Hematopoietic multipotent progenitor cell treated with erythropoietin and hydrocortisone succinate and interleukin-3 and kit ligand, for 17 days (in vitro differentiated cells): ENCODE measurements at regions not wholly inside any gene's neighbourhood (a gene's known extent, or its start where the extent isn't known, plus 50 kb on each side); places are given as distances from the start of the nearest gene placed in this dataset.
"Not testable (repeated sequence)": the region's sequence is repeated elsewhere in the genome, so short reads cannot be mapped to it uniquely, and the experiment has no call there.

Experiments used
- DNase-seq: peaks from one replicate; pipeline ENCODE4 v3.0.0-alpha.2; 2015; ENCODE audit warnings: low spot score

DNA sequence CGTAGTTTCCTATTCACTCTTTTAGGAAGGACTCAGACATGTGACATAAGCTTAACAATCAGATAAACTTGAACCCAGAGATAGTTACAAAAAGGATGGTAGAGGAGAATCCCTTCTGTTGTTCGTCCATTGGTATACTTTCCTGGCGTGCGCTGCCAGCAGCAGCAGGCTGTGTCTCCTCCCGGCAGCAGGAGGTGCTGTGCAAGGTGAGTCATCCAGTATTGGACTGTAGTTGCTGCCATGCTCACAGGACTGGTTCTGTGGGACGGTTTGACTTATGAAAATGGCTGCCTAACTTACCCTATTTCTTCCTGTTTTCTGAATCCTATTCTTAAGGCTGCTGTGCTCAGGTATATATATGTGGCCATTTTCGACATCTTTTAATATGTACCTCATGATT is 253.4 kb upstream of the LRRC3B start:
- DNase-seq = no peak

DNA sequence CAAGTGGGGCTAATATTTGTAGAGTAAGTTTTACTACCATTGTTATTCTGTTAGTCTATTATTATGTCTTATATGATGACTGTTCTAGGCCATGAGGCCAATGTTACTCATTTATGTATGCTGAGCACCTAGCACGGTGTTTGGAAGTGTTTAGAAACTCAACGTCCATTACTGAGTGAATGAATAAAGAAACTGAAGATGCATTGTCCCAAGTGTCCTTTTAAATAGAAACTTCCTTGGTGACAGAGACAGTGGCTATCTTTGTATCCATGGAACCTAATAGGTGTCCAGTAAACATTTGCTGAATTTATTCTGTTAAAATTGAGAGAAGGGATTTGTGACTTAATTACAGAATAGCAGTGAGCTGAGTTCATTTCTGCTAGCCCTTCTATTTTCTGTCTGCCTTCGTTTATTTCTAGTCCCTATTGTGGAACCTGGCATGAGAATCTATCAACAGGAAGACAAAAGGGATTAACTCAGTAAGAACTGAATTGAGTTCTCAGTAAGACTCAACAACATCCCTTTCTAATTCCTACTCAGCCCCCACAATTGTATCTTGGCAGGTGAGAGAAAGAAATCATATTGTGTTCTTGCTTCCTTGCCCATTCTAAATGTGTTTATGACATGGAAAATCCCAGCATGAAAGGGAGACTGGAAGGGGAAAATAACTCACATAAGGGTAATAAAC is 246.6 kb upstream of the LRRC3B start:
- DNase-seq = no peak

DNA sequence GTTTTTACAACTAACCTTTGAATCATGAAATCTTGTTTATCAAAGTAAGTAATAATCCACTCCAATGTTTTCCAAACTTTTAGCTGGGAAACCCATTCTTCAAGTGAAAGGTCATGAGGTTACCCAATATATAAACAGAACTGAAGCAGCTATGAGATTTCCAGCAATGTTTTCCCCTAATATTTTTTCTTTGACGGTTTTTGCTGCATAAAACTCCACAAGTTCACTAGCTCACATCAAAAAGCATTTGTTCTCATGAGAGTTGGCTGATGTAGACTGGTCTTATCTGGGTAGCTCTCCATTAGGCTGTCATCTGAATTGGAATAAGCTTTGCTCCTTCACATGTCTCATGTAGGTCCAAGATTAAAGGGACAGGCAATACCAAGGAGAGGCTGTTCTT is 241.2 kb upstream of the LRRC3B start:
- DNase-seq = no peak

DNA sequence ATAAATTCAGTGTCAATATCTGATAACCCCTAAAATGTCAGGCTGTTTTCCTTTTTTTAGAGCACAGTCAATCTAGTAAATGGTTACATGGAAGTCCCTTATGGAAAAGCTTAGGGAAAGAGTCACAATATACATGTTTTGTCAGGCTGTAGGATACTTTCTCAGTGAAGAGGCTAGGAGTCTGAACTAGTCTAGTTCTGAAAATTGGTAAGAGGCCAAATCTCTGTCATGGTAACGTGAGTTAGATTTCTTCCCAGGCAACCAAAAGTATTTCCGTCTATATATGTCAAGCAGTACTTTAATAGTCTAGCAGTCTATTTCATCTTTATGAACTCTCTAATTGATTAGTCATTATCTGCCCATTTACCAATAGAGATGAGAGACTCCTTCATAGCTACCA is 215.9 kb upstream of the LRRC3B start:
- no peak for DNase-seq

DNA sequence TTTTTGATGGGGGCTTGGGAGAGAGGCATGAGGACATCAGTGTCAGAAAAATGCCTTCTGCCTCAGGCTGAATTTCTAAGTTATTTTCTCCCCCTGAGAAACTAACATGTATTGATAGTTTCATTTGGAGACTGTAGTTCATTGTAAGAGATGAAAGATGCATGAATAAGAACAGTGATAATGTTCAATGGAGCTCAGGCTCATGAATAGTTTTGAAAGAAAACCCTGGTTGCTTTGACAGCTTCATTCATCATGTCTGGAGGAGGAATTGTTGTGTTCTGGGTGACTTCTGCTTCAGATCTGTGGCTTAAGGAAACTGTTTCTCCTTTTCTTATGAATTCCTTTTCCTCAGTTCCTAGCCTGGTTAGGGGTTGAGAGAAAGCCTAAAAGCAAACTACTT is 204.0 kb upstream of the LRRC3B start:
- DNase-seq = no peak

DNA sequence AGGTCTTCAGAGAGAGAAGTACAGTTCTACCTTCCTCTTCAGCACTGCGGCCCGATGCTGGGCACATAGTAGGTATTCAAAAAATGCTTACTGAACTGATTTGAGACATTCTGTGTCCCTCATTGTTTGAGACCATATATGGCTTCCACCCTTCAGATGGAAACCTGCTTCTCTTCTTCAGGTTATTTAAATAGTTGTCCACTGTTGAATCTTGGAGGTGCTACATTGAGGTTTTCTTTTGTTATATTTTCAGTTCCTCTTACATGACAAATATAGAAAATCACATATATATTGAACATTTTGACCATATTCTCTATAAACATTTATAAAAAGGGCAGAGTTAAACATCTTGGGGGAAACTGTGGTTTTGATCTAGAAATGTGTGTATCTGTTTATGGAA is 200.2 kb upstream of the LRRC3B start:
- DNase-seq = no peak

DNA sequence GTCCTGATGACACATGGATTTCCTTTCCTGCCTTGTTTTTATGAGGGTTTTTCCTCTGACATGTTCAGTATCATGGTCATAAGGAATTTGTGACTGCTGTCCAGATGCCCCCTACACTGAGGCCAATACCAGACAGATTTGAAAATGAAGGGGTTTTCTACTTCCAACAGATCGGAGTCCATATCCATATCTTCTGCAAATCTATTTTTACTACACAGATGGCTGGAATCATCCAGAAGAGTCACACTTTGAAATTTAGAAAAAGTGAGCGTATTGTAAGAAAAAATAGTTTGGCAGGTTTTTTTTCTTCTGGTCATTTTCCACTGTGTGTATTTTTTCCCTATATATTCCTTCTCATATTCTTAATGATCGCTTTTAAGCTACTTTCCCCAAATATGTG is 197.5 kb upstream of the LRRC3B start:
- DNase-seq = no peak

DNA sequence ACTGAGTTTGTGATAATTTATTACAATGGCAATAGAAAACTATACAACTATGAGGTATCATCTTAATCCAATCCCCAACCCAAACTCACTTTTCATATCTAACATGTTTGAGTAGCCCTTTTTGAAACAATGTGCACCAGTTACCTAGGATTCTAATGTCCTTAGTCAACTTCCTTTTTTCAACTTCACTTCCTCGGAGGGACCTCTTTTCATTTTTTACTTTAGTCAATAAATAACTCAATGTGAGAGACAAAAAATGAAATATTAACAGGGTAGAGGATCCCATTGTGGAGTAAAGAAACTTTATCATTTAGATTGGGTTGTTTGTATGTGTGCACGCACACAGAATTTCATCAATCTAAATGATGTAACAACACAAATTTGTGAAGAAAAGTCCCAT is 193.6 kb upstream of the LRRC3B start:
- DNase-seq = no peak

DNA sequence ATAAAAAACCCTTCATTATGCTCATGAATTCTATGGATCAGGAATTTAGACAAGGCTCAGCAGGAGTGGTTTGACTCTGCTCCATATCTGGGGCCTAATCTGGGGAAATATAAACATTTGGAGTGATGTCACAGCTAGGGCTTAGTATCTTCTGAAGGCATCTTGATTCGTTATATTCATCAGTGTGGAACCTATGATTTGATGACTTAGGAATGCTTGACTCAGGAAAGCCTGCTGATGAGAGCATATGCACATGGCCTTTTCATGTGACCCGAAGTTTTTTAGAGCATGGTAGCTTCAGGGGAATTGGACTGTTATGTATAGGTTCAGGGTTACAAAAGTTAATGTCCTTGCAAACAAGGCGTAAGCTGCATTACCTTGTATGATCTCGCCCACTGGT is 184.9 kb upstream of the LRRC3B start:
- no peak for DNase-seq

DNA sequence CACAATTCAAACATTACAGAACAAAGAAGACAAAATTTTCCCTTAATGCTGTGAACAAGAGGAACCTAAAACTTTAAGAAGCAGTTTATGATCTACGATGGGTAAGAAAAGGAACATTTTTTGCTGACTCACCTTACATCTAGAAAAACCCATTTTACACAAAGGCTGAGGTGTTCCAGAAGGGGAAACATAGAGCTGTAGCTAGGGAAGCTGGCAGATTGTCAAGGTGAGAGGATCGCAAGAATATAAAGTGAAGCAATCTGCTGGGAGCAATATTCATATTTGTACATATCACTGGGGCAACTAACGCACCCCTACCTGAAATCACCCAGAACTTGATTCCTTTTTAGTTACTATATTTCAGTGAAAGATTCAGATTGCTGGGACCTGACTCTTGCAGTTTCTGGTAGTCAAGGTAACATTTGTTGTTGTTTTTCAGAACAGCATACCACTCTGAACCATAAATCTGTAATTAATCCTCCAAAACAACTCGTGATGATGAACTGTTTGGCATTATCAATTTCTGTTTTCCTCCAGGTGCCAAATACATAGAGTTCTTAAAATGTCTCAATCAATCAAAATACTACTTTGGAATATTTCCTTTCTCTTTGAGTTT is 184.1 kb upstream of the LRRC3B start:
- DNase-seq = no peak

DNA sequence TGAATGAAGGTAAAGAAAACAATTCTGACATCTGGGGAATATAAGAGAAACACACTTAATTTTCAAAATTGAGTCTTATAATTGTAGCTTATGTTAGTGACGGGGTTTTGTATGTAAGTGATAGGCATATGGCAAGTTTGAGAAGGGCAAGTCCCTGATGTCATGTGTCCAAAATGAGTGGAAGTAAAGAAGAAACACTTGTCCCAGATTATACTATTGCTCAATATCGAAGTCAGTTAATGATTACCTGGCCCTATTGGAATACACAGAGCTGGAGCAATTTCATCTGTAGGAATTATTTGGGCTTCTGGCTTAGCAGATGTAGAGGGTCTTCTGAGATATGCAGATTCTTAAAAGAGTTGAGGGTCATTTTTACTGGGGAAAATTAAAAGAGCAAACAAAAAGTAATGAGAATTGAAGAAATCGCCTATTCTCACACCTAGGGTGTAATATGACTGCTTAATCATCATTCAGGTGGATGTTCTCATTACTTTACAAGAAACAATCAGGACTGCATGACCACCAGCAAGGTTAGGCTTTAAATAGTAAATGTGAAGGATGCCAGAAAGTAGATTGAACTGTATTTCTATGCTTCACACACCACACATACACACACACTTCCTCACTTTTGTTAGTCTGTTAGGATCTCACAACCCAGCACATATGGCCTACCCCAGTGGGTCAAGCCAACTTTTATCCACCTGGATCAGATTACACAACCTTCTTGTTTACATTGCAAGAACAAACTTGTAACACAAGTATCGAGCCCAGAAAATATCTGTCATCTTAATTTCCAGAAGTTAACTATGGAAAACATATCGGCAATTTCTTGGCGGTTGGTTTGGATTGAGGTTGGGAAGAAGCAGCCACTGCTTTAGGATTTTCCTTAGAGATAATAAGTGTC is 183.3 kb upstream of the LRRC3B start:
- no peak for DNase-seq

DNA sequence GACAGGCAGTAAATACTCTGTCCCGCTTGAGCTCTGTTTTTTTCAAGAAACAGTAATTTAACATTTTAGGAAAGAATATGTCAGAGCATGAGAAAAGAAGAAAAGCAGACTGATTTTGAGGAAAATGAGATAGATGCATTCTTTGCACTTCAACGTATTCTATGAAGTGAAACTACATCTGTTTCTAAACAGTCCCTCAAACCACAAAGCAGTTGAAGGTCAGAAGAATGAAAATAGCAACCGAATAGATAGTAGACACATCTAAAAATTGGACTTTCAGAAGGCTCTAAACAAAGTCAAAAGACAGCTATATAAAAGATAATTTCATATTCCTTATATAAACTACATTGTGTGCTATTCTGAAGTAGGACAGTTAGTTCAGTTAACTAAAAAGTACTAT is 172.6 kb upstream of the LRRC3B start:
- DNase-seq = no peak

DNA sequence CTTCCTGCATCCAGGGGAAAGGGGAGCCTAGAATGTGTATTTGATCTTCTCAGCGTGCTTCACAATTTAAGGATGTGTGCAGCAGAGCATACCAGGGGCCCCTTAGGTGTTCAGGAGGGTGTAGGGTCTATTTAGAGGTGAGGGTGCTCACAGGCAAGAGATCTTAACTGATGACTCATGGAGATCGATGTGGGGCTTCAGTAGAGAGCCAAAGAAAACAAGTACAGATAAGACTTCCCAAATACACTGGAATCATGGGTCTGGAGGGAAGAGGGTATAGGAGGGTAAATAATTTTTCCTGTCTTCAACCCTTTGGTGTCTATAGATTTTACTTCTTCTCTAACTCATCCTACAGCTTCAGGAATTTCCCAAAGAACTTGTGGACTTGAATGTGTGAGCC is 170.2 kb upstream of the LRRC3B start:
- no peak for DNase-seq

DNA sequence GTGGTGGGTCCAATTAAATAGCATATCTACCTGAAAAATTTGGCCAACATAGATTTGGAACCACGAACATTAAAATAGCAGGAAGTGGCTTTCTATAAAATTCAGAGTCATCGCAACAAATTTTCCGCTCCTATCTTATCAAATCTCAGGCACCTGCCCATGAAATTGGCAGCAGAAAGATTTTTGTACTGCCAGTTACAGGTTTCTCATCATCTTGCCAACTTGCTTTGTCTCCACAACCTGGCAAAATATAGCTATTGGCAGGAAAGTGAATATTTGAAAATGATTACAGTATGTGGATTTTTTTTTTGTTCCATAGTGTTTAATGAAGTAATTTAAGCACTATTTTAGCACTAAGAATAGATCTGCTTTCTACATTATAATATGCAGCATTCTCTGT is 161.6 kb upstream of the LRRC3B start:
- no peak for DNase-seq

DNA sequence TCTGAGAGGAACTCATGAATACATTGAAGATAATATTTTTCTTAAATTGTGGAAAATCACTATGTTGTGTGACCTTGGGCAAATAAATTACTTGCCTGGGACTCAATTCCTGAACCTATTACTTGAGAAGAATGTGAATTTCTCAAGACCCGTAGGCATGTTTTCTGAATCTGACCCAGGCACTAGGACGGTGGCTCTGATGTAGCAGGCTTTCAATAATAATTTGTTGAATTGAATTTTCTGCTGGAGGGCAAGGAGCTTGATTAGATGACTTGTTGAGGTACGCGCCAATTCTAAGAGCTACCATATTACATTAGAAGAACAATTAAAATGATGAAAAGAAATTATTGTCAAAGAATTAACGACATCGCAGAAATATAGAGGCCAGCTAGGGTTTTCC is 150.2 kb upstream of the LRRC3B start:
- no peak for DNase-seq

DNA sequence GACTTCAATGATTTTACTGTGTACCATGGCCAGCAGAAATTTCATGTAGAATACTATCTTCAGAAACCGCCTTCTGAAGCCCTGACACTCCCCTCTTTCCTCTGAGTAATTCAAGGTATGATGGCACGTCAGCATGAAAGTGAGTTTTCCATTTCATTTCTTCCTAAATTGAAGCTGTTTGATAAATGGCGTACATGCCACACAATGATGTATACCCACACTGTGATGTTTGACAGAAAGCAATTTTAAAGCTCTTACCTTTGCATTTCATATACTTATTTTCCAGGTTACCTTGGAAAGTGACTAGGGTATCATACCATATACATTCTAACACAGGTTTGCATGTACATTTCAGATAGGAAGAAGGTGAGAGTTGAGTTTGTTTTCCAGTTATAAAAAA is 147.9 kb upstream of the LRRC3B start:
- no peak for DNase-seq

DNA sequence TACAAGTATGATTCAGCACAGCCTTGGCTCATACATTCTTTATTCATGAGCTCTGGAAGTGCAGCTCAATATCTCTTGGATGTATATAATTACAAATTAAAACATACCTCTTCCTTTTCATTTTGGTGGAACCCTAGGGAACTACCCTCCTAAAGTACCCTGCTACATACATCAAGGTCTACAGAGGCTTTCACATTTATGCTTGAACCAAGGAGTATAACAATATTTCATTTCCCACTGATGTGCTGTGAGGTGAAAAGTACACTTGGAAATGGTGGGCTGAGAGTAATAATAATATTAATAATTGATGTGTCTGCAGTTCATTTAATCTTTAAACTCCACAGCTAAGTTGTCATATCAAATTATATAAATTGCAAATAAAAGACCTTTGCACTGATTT is 142.2 kb upstream of the LRRC3B start:
- DNase-seq = no peak

DNA sequence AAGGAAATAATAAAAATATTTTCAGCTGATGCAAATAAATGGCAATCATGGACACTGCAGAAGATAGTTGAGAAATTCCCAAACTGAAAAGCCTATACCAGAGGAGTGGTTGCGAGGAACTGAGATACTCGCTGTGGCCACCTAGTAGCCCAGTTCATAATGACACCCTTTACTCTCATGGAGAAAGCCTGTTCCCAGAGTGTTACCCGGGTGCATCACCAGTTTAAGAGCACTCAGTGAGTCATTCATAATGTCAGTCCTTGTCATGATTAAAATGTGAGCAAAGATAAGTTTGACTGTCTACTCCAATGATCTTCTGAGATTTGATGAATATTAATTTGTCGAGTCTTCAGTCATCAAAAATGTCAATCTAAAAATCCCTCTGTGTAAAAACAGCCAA is 138.4 kb upstream of the LRRC3B start:
- no peak for DNase-seq

DNA sequence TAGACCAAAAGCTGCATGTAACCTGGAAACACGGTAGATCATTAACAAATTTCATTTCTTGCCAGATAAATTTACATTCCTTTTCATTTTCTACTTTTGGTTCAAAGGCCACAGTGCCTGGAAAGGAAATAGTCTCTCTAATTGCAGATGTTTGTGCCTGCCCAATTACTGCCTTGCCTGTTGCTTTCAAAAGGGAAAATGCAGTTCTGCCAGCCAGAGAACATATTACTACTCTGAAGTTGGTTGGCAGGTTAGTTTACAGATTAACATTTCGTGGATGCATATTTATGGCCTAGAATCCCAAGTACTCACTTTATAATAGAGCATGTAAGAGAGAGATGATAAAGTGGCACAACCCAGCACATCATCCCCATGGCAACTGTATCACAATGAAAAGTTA is 124.3 kb upstream of the LRRC3B start:
- DNase-seq = no peak

DNA sequence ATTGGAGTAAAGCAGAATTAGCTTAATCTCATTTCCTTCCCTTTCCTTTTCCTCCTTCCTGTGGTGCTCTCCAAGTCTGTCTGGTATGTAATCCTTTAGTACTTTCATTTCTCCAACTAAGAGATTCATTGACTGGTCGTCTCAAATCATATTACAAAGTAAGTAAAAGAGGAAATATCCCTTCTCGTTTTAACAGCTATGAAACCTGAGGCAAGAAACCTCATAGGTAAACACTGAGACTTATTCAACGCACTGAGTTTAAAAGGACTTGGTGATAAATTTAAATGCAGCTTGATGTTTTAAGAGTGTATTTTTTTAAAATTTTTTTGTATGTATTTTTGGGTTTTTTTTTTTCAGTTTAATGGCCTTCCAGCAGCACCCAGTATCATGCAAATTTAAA is 117.2 kb upstream of the LRRC3B start:
- DNase-seq = no peak

DNA sequence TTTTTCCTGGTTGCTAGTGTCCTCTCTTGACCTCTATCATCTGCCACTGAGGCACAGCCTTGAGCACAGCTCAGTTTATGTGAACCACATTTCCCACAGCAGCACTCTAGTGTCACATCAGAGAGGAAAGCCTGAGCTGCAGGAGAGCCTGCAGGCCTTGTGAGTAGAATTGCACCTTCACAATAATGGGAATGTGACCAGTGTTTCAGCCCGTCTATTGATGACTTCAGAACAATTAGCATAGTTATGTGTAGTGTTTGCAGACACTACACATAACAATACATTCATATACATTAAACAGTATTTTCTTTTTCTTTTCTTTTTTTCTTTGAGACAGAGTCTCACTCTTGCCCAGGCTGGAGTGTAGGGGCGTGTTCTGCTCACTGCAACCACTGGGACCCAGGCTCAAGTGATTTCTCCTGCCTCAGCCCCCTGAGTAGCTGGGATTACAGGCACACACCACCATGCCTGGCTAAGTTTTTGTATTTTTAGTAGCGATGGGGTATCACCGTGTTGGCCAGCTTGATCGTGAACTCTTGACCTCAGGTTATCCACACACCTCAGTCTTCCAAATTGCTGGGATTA is 108.0 kb upstream of the LRRC3B start:
- DNase-seq = not testable (repeated sequence)

DNA sequence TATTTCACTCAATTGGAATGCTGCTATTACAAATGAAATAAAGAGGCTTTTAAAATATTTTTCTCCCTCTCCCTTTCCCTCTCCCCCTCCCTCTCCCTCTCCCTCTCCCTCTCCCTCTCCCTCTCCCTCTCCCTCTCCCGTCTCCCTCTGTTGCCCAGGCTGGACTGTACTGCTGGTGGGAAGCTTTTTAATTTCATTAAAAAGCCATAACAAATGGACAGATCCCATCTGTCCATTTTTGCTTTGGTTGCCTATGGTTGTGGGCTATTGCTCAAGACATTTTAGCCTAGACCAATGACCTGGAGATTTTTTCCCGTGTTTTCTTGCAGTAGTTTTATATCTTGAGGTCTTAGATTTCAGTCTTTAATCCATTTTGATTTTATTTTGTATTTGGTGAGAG is 107.2 kb upstream of the LRRC3B start:
- DNase-seq = no peak

DNA sequence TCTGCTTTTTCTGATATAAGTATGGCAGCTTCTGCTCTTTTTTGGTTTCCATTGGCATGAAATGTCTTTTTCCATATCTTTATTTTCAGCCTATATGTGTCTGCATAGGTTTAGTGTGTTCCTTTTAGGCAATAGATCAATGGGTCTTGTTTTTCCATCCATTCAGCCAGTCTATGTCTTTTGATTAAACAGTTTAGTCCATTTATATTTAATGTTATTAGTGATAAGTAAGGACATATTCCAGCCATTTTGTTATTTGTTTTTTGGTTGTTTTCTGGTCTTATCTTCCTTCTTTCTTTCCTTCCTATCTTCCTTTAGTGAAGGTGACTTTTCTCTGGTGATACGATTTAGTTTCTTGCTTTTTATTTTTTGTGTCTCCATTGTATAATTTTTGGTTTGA is 101.3 kb upstream of the LRRC3B start:
- no peak for DNase-seq
